HepG2 (cell line): ENCODE measurements at regions not wholly inside any gene's neighbourhood (a gene's known extent, or its start where the extent isn't known, plus 50 kb on each side); places are given as distances from the start of the nearest gene placed in this dataset.

Source experiments
- DR1 ChIP-seq: sonication (generic); formaldehyde crosslinking; IDR thresholded peaks from 2 replicates; pipeline ENCODE4 v1.8.0; 2021; ENCODE audit warnings: mild to moderate bottlenecking, missing genetic modification reagents, inconsistent platforms
- GFI1 ChIP-seq: sonication (generic); formaldehyde crosslinking; IDR thresholded peaks from 2 replicates; pipeline ENCODE4 v1.5.0; 2020; ENCODE audit warnings: missing genetic modification reagents, mild to moderate bottlenecking, borderline replicate concordance
- PLRG1 ChIP-seq: fragments of 450-650 bp; conservative IDR thresholded peaks from 2 replicates; pipeline ENCODE4 v1.6.1; 2016
- POGK ChIP-seq: sonication (generic); formaldehyde crosslinking; conservative IDR thresholded peaks from 2 replicates; pipeline ENCODE4 v1.8.0; 2022; ENCODE audit warnings: mild to moderate bottlenecking, moderate library complexity, missing genetic modification reagents
- SAFB2 ChIP-seq: sonication (generic); formaldehyde crosslinking; IDR thresholded peaks from 2 replicates; pipeline ENCODE4 v1.5.1; 2020; ENCODE audit warnings: missing genetic modification reagents, low read depth, mild to moderate bottlenecking, borderline replicate concordance
- SALL2 ChIP-seq: sonication (generic); formaldehyde crosslinking; IDR thresholded peaks from 2 replicates; pipeline ENCODE4 v1.8.1; 2023; ENCODE audit warnings: mild to moderate bottlenecking, missing genetic modification reagents, inconsistent platforms
- ZBTB8A ChIP-seq: sonication (generic); formaldehyde crosslinking; IDR thresholded peaks from 2 replicates; pipeline ENCODE4 v1.4.0; 2020; ENCODE audit warnings: mild to moderate bottlenecking, low read depth, missing genetic modification reagents, borderline replicate concordance
- ZNF225 ChIP-seq: sonication (generic); formaldehyde crosslinking; IDR thresholded peaks from 2 replicates; pipeline ENCODE4 v1.4.0; 2020; ENCODE audit warnings: mild to moderate bottlenecking, missing genetic modification reagents
- ZNF318 ChIP-seq: sonication (generic); formaldehyde crosslinking; IDR thresholded peaks from 2 replicates; pipeline ENCODE4 v1.4.0; 2020; ENCODE audit warnings: mild to moderate bottlenecking, missing genetic modification reagents

- no peak for TF ChIP-seq POGK (CRISPR knock-in tag)
- no peak for TF ChIP-seq DR1 (CRISPR knock-in tag)
- TF ChIP-seq SAFB2, result no peak
- no peak for TF ChIP-seq ZNF318 (CRISPR knock-in tag)
- no peak for TF ChIP-seq ZNF225 (CRISPR knock-in tag)
- no peak for TF ChIP-seq GFI1
- TF ChIP-seq PLRG1, result no peak
- no peak for TF ChIP-seq SALL2
- no peak for TF ChIP-seq ZBTB8A
Observed at GRCh38 chr5:38200872-38201557, 57.3 kb upstream of the EGFLAM start (continued).
